ENCODE measurements at regions not wholly inside any gene's neighbourhood (a gene's known extent, or its start where the extent isn't known, plus 50 kb on each side); places are given as distances from the start of the nearest gene placed in this dataset.
A peak's percentile ranks its signal among the peaks of the same experiment; 100 is the strongest.

DNA sequence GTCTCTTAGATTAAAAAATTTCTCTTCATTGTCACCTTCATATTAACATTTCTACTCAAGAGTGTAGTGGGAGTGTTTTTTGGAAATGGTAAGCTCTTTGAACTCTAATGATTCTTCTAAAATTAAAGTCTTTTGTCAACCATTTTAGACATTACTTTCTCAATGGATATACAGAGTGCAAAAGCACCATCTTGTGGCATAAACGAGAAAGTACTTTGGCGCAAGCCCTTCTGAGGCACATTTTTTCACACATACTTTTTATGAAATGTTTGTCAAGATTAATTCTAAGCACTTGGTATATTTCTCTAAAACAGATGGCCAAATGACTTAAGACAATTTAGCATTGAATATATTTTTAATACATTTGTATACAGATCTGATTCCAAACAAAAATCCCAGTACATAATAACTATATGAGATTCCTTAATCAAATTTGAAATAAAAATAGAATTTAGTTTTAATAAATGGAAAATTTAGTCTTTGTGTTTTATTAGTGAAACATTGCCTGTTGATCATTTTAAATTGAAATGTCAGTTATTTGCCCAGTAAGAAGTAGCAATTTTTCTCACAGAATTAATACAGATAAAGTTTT is 63.3 kb upstream of the GALNT5 start:
- DNase-seq: peak; percentile 38

- no peak for DNase-seq
Measured at GRCh38 chr2:157194844-157195243, 62.7 kb upstream of the GALNT5 start.

DNA sequence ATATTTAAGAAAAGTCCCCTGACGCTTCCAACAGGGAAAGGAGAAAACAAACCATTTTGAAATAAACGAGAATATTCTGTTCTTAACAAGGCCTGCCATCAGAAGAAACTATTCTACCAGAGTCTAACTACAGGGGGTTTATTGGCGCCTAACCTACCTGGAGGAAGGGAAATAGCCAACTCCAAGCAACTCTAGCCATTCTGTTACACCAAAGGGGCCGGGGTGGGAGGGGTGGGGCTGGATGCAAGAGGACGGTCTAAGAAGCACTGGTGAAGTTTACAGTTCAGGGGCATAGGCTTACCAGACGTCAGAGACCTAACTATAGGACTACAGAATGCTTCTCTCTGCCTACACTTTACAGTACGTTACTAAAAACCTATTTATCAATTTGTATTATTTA is 60.5 kb upstream of the GALNT5 start:
- no peak for DNase-seq

GRCh38 chr2:157197848-157198247 is 59.7 kb upstream of the GALNT5 start:
- DNase-seq: no peak

- no peak for DNase-seq
Measured at GRCh38 chr2:157203651-157204050, 53.9 kb upstream of the GALNT5 start.

DNA sequence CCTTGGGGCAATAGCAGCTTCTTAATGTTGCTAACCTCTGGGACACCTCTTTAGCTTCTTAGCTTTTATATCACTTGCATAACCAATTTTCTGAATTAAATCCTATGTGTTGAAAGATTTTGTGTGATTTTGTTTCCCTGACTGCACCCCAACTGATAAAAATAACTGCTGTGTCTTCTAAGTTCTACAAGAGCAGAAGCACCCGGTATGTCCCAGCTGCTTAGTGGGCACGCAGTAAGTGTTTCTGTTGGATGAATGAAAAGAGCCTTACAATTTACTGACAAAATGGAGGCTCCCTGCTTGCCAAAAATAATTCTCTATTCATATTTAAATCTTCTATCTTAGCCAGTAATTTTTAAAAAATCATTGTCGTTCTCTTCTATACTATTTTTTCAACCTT is 53.1 kb upstream of the GALNT5 start:
- DNase-seq: no peak

DNA sequence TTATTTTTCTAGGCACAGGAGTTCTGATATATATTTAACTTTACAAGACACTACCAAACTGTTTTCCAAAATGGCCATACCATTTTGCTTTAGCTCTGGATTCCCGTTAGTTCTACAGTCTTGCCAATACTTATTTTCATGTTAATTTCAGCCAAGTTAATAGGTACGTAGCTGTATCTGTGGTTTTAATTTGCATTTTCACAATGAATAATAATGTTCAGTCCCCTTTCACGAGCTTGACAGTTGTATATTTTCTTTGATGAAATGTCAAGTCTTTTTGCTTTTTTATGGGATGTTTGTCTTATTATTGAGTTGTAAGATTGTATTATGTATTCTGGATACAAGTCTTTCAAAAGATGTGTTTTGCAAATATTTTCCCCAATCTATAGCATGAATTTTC is 50.6 kb upstream of the GALNT5 start:
- no peak for DNase-seq

Data from CD4-positive, alpha-beta T cell treated with Interleukin-10 for 1 hour (primary cell).